K562 (cell line): ENCODE measurements at regions not wholly inside any gene's neighbourhood (a gene's known extent, or its start where the extent isn't known, plus 50 kb on each side); places are given as distances from the start of the nearest gene placed in this dataset.
A peak's percentile ranks its signal among the peaks of the same experiment; 100 is the strongest.

Experiments
- CTBP1 ChIP-seq: fragments of 450-650 bp; IDR thresholded peaks from 2 replicates; pipeline ENCODE4 v1.6.1; 2016; ENCODE audit warnings: borderline replicate concordance
- CXXC5 ChIP-seq: fragments of 250-450 bp; sonication (Bioruptor Pico); IDR thresholded peaks from 2 replicates; pipeline ENCODE4 v1.8.0; 2022; ENCODE audit warnings: inconsistent platforms, mild to moderate bottlenecking, moderate library complexity
- ESRRB ChIP-seq: fragments of 250-450 bp; sonication (Bioruptor Pico); IDR thresholded peaks from 2 replicates; pipeline ENCODE4 v1.5.0; 2020; ENCODE audit warnings: mild to moderate bottlenecking, moderate library complexity, borderline replicate concordance
- ETS2 ChIP-seq: IDR thresholded peaks from 2 replicates; pipeline ENCODE4 v1.6.1; 2016; ENCODE audit warnings: borderline replicate concordance, missing genetic modification characterization, mild to moderate bottlenecking, moderate library complexity, missing compliant biosample characterization; ENCODE audit not compliant: poor library complexity, severe bottlenecking
- HINFP ChIP-seq: fragments of 450-650 bp; conservative IDR thresholded peaks from 2 replicates; pipeline ENCODE4 v1.6.1; 2016; ENCODE audit warnings: missing genetic modification characterization, low read depth, mild to moderate bottlenecking, control low read depth, missing compliant biosample characterization
- MYC ChIP-seq, 2 experiments: fragments of 250-450 bp in 1 of 2; sonication (Bioruptor Pico) in 1 of 2; IDR thresholded peaks; 2 replicates each; pipeline versions ENCODE4 v1.5.1 to v1.6.1; 2012 to 2021; ENCODE audit warnings: low read depth in 2 of 2, borderline replicate concordance in 1 of 2, improper control_type of control experiment in 1 of 2, low read length in 1 of 2, mild to moderate bottlenecking in 1 of 2, moderate library complexity in 1 of 2
- NUFIP1 ChIP-seq: fragments of 450-650 bp; IDR thresholded peaks from 2 replicates; pipeline ENCODE4 v1.6.1; 2018; ENCODE audit not compliant: partially characterized antibody
- RAD21 ChIP-seq, 2 experiments: fragments of 250-450 bp in 1 of 2; fragments of 450-650 bp in 1 of 2; sonication (Bioruptor Pico) in 1 of 2; formaldehyde crosslinking in 1 of 2; IDR thresholded peaks in 1 of 2; conservative IDR thresholded peaks in 1 of 2; 2 replicates each; pipeline versions ENCODE4 v1.4.0 to v1.8.0; 2020 to 2022; ENCODE audit warnings: mild to moderate bottlenecking in 2 of 2, moderate library complexity in 1 of 2
- RBFOX2 ChIP-seq: fragments of 200-400 bp; formaldehyde crosslinking; IDR thresholded peaks from 2 replicates; pipeline ENCODE4 v1.6.1; 2017; ENCODE audit warnings: low read depth, mild to moderate bottlenecking, low read length, moderate library complexity
- SMC3 ChIP-seq: conservative IDR thresholded peaks from 2 replicates; pipeline ENCODE4 v1.6.1; 2011; ENCODE audit warnings: low read depth, low read length, improper control_type of control experiment; ENCODE audit not compliant: insufficient read depth
- STAG1 ChIP-seq: sonication (generic); formaldehyde crosslinking; IDR thresholded peaks from 2 replicates; pipeline ENCODE4 v1.5.0; 2020; ENCODE audit warnings: missing genetic modification reagents, borderline replicate concordance
- ZBTB33 ChIP-seq: sonication (generic); formaldehyde crosslinking; IDR thresholded peaks from 2 replicates; pipeline ENCODE4 v1.8.1; 2023; ENCODE audit warnings: mild to moderate bottlenecking, missing genetic modification reagents
- ZBTB49 ChIP-seq: sonication (generic); formaldehyde crosslinking; IDR thresholded peaks from 2 replicates; pipeline ENCODE4 v1.8.0; 2022; ENCODE audit warnings: missing genetic modification reagents, mild to moderate bottlenecking, borderline replicate concordance
- ZNF184 ChIP-seq: sonication (generic); formaldehyde crosslinking; IDR thresholded peaks from 2 replicates; pipeline ENCODE4 v1.5.0; 2020; ENCODE audit warnings: missing genetic modification reagents
- ZNF695 ChIP-seq: fragments of 450-650 bp; formaldehyde crosslinking; IDR thresholded peaks from 2 replicates; pipeline ENCODE4 v1.4.0; 2020; ENCODE audit warnings: mild to moderate bottlenecking, moderate library complexity

- peak; percentile 80; the same call in 1 of the 2 replicates for TF ChIP-seq STAG1 (CRISPR knock-in tag)
- peak; percentile 51; the same call in 1 of the 2 replicates for TF ChIP-seq CTBP1
- TF ChIP-seq SMC3, result peak; percentile 87
- TF ChIP-seq RAD21 (CRISPR knock-in tag; conservative IDR thresholded peaks at IDR 0.05 in 1 of 2, IDR thresholded peaks at IDR 0.05 in 1 of 2), result peak; percentile 90 to 95
- no peak for TF ChIP-seq ZNF184 (CRISPR knock-in tag)
- no peak for TF ChIP-seq RBFOX2
- no peak for TF ChIP-seq ETS2 (tag)
- TF ChIP-seq ZBTB33 (CRISPR knock-in tag), result peak; percentile 54
- 0 out of 2 replicates have a peak, but pooled peaks have one; percentile 23 for TF ChIP-seq MYC (IDR thresholded peaks at IDR 0.05; ENCODE audit: low read depth, low read length)
- TF ChIP-seq MYC (CRISPR knock-in tag; IDR thresholded peaks at IDR 0.05; ENCODE audit: borderline replicate concordance, low read depth), result no peak
- no peak for TF ChIP-seq HINFP
- TF ChIP-seq ESRRB (CRISPR knock-in tag), result no peak
- 0 out of 2 replicates have a peak, but pooled peaks have one; percentile 47 for TF ChIP-seq ZBTB49
- no peak for TF ChIP-seq ZNF695 (CRISPR knock-in tag)
- no peak for TF ChIP-seq NUFIP1
- TF ChIP-seq CXXC5 (CRISPR knock-in tag), result no peak
These were observed 246.8 kb downstream of the SKIDA1 start (continued) for GRCh38 chr10:21278491-21279216.
